HG03354 (cell line): ENCODE measurements at regions not wholly inside any gene's neighbourhood (a gene's known extent, or its start where the extent isn't known, plus 50 kb on each side); places are given as distances from the start of the nearest gene placed in this dataset.
"Not testable (repeated sequence)": the region's sequence is repeated elsewhere in the genome, so short reads cannot be mapped to it uniquely, and the experiment has no call there.

Source experiments
- ATAC-seq: cut with Tn5 transposase; IDR thresholded peaks from one replicate; pipeline ENCODE4 v1.9.1; 2021; ENCODE audit warnings: mild to moderate bottlenecking; ENCODE audit not compliant: unreplicated experiment, poor library complexity, severe bottlenecking

DNA sequence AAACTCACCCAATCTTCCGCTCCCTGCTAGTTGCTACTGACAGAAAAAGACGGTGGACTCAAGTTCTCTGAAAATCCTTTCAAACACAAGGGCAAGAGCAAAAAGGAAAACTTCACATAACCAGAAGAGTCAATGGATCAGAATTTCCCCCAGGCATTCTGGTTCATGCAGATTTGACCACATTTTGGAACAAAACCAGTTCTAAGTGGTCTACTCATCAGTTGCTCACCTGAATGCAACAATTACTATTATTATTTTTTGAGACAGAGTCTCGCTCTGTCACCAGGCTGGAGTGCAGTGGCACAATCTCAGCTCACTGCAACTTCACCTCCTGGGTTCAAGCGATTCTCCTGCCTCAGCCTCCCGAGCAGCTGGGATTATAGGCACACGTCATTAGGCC lies 80.9 kb upstream of the XYLT1 start:
- ATAC-seq: not testable (repeated sequence)

DNA sequence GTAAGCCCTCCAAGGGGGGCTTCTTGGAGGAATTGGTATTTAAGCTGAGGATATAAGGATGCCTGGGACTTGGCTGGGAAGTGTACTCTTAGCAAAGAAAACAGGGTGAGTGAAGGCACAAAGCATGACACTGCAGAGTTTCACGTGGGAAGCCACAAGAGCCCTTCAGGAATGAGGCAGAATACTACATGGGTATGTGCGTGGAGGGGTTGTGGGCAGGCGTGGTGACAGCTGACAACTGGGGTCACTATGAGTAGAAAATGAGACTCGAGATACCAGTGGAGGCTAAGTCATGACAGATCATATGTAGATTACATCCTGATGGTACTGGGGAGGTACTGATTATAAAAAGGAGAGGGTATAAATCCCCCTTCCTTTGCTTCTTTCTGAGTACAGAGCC lies 78.1 kb upstream of the XYLT1 start:
- no peak for ATAC-seq

DNA sequence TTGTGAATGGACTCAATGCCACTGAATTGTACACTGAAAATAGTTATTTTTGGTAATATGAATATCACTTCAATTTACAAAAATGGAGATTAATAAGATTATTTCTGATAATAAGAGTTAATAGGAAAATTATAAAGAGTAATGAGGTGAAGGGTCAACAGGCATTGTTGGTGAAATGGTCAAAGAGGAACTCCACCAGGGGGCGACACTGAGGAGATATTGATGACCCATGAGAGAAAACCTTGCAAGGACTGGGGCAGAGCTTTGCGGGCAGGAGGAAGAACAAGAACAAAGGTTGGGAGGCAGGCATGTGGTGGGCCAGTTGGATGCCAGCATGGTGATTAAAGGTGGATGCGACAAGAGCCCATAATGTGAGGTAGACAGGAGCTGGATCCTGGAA lies 74.0 kb upstream of the XYLT1 start:
- no peak for ATAC-seq

GRCh38 chr16:17544304-17544703 lies 73.5 kb upstream of the XYLT1 start:
- no peak for ATAC-seq

DNA sequence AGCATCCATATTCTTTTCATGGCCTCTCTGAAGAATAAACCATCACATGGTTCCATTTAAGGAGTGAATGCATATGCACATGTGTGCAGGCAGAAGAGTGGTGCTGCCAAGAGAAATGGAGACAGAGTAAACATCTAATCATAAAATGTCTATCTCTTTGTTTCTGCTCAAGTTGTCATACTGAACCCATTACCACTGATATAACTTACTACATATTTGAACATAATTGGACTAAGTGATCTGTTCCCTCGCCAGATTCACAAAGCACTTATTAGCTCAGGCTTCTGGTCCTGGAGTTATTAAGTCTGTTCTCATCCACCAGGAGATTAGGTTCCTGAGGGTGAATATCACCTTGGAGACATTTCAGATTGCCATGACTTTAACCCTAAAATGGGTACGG lies 72.3 kb upstream of the XYLT1 start:
- no peak for ATAC-seq

GRCh38 chr16:17541324-17541723 lies 70.6 kb upstream of the XYLT1 start:
- ATAC-seq: no peak

- no peak for ATAC-seq
Observed at GRCh38 chr16:17538927-17539326, 68.2 kb upstream of the XYLT1 start.

DNA sequence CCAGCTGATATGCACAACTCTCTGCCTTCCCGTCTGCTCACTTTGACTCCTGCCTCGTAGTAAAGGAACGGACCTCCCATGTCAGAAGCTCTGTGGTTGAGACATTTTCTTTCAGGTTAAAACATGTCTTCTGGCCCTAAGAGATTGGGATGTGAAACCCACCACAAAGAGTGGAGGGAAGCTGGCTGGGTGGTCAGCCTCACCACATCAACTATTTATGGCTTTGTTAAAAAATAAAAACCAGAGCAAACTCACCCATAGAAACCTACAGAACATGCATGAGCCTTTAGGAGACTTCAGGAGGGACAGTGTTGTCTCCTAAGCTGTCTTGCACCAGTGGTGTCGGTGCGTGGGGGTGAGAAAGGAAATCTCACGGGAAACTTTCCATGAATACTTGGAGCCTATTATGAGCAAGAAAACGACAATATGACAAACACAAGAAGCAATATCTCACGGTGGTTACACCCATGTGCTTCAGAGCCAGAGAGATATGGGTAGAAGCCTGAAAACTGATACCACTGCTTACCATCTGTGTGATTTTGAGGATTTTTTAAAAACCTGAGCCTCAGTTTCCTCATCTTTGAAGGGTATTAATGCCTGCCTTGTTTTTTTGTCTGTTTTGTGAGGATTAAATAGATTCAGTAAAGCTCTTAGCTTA lies 61.7 kb upstream of the XYLT1 start:
- no peak for ATAC-seq

DNA sequence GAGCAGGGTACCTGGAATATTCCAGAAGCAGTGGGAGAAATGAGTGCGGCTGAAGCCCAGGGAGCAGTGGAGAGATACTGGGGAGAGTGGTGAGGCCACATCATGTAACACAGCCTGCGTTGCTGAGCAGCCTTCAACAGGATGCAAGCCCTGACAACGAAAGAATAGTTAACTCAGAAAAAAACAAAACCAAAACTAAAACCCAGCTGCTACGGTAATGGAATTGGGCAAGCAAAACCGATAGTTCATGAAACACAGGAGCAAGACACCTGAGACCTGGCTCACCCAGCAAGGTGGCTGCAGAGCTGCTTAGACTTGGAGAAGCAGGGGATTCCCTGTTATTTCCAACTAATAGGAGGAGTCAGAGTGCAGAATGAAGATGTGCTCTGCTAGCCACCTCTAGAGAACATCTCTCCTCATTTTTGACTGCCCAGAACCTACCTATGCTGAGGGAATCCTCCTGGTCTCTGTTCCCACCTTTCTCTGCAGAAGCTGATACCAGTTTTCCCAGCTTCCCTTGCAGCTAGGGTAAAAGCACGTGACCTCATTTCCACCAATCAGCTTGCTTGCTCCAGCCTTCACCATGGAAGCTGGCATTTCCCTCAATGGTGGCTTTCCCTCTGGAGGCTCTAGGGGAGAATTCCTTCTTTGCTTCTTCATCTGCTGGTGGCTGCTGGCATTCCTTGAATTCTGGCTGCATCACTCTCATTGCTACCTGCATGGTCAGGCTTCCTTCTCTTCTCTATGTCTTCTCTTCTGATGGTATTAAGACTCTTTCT lies 59.4 kb upstream of the XYLT1 start:
- peak; percentile 90 for ATAC-seq

GRCh38 chr16:17526956-17527937 lies 56.5 kb upstream of the XYLT1 start:
- no peak for ATAC-seq

GRCh38 chr16:17524656-17525055 lies 53.9 kb upstream of the XYLT1 start:
- no peak for ATAC-seq

GRCh38 chr16:17520561-17520960 lies 49.8 kb upstream of the XYLT1 start:
- ATAC-seq: no peak
